SK-N-DZ (cell line): ENCODE measurements at regions not wholly inside any gene's neighbourhood (a gene's known extent, or its start where the extent isn't known, plus 50 kb on each side); places are given as distances from the start of the nearest gene placed in this dataset.

Experiments used
- DNase-seq: peaks from one replicate; pipeline ENCODE4 v3.0.0-alpha.2; 2015; ENCODE audit warnings: low spot score

DNA sequence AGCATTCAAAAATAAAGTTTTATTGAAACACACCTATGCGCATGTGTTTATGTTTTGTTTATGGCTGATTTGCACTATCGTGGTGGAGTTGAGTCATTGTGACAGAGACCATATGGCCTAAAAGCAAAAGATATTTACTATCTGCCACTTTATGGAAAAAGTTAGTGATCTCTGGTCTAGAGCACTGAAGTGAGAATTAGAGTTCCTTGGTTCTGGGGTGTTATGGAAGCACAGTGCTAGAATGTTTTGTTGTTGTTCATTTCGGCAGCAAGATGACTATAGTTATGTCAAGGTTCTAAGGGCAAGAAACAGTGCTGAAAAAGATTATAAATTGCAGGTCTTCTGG lies 416.5 kb downstream of the SLC4A3 start:
- DNase-seq: no peak

DNA sequence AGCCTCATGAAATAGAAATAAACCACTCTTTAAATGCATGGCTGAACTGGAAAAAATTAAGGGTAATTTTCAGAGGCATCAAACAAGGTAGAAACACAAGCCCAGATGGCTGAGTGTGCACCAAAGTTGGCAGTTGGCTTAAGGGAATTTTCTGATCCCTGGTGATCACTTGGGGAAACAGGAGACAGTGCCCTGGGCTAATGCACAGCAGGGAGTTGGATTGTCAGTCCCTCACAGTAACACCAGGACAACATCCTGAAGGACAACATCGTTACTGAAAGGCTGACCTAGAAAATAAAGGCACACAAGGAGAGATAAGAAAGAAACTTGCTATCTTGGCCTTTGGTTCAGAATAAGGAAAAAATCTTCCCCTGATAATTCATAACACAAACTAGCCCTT lies 417.0 kb downstream of the SLC4A3 start:
- no peak for DNase-seq

DNA sequence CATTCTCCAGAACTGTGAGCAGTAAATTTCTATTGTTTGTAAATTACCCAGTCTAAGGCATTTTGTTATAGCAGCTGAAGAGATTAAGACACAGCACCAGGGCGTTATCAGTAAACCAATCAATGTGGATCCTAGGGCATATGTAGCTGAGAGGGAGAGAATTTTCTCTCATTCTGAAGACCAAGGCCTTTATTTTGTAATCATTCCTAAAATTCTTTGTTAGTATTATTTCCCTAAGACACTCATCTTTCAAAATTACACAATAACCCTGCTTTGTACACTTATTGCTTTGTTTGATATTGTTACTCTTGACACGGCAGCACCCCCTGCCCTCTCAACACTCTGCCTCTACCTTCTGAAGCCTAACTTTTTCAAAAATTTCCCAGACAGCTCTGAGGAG lies 419.1 kb downstream of the SLC4A3 start:
- DNase-seq: no peak

DNA sequence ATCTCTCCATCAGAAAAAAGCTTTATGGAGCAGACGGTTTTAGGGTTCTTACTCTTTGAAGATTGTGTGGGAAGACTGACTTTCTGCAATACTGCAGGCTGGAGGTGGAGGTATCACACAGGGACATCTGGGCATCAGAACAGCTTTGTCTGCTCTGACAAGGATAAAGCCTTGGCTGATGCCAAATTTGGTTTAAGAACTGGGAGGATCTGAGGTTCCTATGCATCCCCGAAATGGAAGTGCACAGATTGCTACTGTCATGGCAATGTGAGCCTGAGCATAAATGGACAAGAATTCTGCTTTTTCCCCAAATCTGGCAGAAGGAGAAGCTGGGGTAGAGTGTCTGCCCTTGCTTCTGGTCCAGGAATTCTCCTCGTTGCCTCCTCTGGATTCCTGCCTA lies 424.3 kb downstream of the SLC4A3 start:
- DNase-seq: no peak

DNA sequence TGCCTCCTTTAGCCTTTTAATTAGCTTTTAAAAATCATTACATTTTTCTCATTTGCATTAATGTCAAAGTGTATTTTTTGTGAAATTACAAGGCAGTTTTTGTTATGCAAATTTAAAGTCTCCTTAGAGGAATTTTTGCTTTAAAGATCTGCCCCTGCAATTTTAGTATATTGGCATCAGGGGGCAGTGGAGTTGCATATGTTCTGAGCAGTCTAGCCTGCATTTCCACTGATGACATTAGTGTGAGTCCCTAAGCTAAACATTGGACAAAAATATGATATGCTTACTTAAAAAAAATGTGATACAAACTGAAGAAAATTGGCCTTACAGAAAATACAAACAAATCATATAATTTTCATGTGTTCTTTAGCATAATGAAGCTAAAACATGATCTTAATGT lies 426.5 kb downstream of the SLC4A3 start:
- DNase-seq: no peak

DNA sequence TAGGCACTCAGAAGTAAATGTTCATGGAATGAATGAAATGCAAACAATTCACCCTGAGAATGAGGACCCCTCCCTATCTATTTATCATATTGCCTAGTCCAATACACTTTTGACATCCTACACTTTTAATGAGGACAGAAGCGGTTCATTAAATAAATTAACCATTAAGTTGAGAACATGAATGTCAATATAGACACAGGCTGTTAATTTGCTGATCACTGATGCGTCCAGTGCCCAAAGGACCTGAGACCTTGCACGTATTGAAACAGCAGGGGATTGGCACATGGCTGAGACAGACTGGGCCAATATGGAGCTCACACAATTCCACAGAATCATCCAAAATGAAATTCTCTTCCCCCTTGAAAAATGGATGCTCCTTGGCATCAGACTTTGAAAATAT lies 430.0 kb downstream of the SLC4A3 start:
- no peak for DNase-seq

DNA sequence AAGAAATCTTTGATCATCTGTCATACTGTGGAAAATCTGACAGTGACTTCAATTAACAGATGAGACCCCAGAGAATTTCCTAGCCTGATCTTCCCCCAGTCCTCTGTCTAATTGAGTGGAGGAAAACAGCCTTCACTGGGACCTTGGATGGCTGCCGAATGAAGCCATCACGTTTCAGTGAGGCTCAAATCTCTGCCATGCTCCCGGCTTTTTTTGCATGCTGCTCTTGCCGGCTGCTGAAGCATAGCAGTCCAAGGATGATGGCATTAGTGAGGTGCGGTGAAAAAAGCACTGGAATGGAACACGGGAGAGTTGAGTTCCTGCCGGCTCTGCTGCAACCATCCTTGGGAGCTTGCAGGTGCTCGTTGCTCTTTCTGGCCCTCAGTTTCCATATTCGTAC lies 430.5 kb downstream of the SLC4A3 start:
- DNase-seq: no peak

DNA sequence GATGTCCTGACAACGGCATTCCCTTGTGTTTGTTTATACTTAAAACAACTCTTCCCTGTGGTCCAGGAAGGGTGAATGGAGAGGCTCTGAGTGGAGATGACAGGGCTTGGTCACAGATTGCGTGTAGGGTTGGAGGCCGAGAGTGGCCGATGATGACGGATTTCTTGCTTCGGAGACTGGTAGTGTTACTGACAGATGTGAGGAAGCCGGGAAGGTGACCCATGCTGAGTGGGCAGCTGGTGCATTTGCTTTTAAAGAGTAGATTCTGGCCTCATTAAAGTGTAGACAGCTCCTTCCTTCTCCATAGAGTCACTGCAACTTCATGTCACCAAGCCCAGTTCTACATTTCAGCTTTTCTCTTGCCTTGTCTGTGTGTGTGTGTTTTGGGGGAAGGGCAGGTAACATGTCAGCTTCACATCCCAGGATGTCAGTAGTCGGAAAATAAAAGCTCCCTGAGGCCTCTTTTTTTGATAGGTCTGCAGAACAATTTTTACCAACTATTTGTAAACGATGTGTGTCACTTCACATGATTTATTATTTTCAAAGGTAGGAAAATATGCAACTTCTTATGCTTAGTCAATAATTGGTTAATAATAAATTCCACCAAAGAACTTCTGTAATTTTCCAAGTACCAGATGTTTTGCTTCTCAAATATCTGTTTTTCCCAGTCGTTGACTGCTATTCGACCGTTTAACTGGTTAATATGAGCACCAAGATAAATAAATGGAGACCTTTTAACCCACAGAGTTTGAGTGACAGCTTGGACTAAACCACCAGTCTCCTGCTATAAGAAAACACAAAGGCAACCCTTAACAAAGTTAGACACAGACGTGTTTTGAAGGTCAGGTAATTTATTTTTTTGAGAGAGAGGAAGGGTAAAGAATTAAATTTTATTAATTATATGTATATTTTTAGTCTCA lies 436.9 kb downstream of the SLC4A3 start:
- DNase-seq: no peak

DNA sequence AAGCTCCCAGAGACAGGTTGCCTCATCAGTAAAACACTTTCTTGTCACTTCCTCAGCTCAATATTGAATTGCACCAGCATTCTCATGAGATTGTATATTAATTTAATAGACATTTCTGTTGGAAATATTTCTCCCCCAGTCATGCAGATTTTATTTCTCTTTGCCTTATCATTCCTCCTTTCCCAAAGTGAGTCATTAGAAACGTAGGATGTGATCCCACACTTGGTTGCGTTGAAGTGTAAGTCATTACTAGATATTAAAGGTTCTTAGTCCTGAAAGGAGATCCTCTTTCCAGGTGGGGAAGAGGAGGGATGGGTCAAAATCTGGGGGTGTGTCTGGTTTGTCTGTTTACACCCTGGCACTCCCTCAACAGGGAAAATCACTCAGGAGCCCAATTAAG lies 438.2 kb downstream of the SLC4A3 start:
- DNase-seq: no peak

DNA sequence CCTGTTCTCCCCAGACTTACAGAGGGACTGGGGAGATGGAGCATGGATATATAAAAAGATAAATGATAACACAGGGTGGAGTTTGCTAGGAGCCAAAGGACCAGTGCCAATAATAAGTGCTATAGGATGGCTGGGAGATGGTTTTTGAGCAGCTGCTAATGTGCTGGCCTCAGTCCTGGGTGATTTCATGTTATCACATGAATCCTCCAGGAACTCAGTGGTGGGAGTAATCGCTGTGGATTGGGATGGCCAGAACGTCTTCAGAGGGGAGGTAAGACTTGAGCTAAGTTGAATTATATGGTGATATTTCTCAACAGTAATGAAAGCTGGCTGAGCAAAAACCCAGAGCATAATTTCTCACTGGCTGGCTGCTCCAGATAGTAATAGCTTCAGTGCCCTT lies 441.4 kb downstream of the SLC4A3 start:
- DNase-seq: no peak

DNA sequence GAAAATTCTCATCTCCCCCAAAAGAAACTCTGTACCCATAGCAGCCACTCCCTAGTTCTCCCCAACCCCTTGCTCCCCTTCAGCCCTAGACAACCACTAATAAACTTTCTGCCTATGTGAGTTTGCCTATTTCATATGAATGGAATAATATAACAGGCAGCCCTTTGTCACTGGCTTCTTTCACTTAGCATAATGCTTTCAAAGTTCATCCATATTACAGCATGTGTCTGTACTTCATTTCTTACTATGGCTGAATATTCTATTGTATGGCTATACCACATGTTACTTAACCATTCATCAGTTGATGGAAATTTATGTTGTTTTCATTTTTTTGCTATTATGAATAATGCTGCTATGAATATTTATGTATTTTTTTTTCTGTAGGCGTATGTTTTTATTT lies 442.9 kb downstream of the SLC4A3 start:
- no peak for DNase-seq

DNA sequence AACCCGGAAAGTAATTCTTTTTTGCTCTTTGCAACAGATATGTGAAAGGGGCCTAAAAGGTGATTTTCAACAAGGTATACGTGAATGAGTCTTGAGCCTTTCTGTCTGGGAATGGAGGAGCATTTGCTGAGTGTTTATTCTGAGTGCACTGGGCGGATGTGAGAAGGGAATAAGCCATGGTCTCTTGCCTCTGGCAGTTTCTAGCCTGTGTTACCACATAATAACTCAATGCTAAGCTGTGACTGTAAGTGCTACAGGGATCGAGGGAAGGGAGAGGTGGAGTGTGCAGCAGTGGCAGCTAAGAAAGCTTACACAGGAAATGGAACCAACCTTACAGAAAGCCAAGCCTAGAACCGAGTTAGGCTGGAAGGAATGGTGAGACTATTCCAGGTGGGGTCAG lies 444.3 kb downstream of the SLC4A3 start:
- no peak for DNase-seq

DNA sequence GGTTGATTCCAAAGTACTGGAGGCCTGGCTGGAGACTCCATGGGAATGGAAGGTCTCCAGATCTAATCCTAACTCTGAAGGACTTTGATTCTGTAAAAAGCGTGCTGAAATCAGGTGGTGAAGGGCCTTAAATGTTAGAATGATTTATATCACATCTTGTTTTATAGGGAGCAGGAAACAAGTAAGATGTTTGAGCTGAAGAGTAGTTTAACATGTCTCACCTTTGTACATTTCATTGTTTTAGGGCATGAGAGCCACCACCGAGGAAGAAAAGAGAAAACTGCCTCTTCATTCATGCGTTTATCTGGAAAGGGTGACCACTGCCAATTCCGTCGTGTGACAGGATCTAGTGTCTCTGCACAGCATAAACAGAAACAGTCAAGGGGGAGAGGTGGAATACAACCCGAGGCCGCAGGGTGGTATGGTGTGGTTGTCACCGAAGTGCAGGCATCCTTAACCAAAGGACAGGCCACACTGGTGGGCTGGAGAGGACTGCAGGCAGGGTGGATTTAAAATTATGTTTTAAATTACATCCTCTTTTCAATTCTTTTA lies 445.3 kb downstream of the SLC4A3 start:
- no peak for DNase-seq

DNA sequence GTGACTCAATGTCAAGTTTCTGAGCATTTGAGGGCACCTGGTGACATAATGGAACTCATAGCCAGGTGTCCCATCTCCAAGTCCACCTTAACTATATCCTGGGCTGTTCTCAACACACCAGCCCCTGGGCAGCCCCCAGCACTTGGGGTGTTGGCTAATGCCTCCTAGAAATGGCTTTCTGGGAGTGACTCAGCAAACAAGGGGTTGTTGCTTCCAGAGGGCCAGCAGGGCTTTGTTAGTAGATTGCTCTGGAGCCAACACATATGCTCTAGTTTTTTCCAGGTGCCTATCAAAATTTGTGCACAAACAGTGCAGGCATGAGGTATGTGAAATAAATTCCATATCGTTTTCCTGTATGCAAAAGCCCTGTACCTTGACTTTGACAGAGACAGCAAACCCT lies 448.4 kb downstream of the SLC4A3 start:
- DNase-seq: no peak

DNA sequence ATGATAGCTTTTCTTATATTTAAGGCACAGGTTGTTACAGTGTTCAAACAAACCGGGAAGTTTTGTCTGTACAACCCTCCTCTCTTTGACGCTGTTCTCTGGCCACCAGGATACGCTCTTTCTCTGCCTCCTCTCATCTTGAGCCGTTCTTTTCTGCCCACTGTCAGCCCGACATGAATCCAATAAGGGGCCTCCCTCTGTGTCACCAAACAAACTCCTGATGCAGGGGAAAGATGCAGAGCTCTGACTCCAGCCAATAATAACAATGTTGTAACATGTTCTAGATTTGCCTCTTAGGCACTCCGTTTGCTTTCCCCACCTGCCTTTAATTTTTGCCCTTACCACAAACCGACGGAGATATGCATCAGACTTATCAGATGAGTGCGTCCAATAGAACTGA lies 449.3 kb downstream of the SLC4A3 start:
- no peak for DNase-seq

DNA sequence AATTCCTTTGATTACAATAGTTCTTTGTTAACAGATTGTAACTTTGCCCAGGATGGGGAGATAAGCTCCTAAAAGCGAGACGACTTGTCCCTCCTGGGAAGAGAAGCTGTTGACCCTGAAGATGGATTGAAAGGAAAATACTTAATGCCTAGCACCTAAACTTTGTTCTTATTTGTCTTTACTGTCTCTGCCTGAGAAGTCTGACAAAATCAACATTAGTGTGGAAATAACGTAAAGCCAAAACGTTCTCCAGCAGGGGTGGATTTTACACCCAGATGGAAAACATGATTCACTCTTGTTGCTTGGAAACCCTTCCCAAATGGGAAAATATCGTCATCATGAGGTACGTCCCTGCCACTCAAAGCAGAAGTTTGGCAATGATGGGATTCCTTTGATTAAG lies 450.1 kb downstream of the SLC4A3 start:
- DNase-seq: no peak

DNA sequence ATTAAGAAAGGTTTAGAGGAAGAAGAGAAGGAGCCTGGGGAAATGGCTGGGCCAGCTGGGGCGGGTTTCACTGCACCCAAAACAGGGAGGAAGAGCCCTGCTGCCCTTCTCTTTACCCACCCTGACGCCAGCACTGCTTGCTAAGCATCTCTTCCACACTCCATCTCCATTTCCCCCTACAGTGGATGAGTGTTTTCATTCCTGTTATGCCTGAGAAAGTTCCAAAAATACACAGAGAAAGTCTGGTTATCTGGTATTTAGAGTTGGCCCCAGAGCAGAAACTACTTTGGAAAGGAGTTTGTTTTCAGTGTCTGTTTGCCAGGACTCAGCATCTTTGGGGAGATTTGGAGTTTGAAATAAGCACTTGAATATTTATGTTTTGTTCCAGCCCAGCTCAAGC lies 451.0 kb downstream of the SLC4A3 start:
- DNase-seq: no peak

DNA sequence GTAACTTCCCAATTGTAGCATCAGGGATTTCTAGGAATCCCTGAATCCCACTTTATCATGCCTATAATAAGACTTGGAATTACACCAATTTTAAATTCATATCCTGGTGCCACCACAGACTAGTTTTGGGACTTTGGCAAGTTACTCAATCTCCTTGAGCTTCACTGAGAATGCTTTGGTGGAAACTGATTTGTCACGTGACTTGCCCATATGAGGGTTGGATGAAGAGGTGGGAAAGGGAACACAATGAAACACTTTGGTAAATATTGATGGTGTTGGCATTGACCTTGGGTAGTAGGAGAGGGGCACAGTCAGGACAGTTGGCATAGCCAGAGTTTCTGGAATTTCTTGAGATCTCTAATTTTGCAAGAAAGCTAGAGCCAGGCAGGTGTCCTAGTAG lies 452.2 kb downstream of the SLC4A3 start:
- DNase-seq: no peak

DNA sequence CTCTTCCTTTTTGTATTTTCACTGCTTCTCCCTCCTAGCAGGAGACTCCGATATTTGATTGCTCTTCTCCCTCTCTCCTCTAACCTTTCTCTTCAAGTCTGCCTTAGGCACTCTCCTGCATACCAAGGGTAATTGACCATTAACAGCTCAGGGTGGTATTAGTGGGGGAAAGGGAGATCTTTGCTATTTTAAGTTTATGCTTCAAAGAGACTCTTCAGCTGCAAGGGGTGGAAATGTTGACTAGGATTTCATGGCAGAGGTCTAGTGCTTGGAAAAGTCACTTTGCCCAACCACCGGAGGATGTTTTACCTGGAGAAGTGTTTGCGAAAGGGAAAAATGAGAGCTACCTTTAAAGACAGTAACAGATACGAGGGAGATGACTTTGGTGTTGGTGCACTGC lies 453.7 kb downstream of the SLC4A3 start:
- no peak for DNase-seq

DNA sequence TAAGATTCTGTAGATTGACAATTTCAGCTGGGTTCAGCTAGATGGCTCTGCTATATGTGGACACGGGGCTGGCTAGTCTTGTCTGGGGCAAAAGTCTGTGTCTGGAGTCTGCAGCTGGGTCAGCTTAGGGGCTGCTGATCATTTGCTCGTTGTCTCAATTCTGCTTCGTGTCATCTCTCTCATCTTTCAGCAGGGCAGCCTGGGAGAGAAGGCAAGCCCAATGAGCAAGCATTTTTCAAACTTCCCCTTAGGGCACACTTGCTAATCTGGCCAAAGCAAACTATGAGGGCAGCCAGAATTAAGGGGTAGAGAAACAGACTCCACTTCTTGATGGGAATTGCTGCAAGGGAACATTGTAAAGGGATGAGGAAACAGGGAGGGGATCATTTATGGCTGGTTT lies 462.6 kb downstream of the SLC4A3 start:
- DNase-seq: no peak

DNA sequence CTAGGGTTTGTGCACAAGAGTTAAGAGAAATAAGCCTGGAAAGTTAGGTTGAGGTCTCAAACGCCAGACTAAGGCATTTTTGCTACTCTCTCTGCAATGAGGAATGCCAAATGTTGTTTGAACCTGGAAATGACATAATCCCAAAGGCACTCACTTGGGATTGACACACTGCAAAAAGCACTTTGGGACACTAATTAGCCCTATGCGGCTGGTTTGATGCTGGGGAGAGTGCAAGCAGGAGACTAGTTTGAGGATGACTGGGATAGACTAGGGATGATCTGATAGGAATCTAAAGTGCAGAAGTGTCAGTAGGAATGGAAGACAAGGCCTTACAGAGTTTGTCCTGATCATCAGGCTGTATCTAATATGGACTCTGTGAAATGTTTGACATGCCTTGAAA lies 469.0 kb downstream of the SLC4A3 start:
- no peak for DNase-seq

DNA sequence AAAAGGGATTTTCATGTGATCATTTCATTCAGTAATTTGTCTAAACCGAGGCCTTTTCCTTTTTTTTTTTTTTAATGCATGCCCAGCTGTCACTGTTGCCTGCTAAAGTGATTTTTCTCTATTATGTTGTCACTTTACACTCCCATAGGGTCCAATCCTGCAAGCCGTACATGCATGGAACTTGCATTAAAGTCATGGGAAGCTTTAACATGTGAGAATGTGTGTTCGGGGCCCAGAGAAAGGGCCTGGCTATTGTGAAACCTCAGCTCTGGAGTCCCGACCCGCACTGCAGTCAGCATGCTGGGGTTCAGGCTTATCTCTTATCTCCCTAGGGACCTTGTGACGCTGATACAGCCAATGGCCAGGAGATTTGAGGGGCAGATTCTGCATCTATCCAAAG lies 474.6 kb downstream of the SLC4A3 start:
- no peak for DNase-seq

DNA sequence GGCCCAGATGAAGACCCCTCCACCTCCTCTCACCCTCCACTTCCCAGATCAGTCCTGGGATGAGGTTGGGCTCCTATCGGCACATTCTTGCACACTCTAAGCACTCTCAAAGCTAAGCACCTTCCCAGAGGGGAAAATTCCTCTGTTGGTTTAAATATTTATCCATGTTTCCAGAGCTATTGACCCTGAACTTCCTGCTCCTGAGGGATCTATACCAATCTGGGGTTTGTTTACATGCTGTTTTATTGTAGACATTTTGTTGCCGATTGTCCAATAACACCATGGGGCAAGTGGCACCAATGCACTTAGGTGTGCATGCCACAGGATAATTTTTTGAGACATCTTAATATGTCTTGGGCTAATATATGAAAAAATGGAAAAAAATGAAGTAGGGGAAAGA lies 476.2 kb downstream of the SLC4A3 start:
- DNase-seq: no peak

DNA sequence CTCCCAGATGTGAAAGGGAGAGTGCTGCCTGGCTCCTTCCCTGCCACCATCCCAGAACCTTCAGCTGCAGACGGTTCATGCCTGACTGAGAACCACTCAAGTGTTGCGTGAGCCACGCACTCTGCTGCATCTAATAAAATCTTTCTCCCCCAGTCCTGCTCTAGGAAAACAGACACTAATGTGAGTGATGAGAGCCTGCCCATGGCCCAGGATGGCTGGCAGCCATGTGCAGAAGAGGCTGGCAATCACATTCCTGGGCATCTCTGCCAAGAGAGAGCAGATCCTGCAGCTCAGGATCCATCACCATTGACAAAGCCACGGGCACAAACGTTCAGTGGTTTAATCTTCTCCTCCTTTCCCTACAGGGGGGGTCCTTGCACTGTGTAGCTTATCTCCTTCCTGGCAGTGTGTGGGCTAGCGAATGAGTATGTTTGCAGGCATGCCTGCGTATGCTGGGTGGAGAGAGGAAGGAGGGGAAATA lies 477.5 kb downstream of the SLC4A3 start:
- DNase-seq: no peak
